HCT116 (cell line): ENCODE measurements at regions not wholly inside any gene's neighbourhood (a gene's known extent, or its start where the extent isn't known, plus 50 kb on each side); places are given as distances from the start of the nearest gene placed in this dataset.
"Not testable (repeated sequence)": the region's sequence is repeated elsewhere in the genome, so short reads cannot be mapped to it uniquely, and the experiment has no call there.

Experiments used
- CBX3 ChIP-seq: IDR thresholded peaks from 2 replicates; pipeline ENCODE4 v1.6.1; 2012; ENCODE audit warnings: low read depth
- CEBPB ChIP-seq: IDR thresholded peaks from 2 replicates; pipeline ENCODE4 v1.6.1; 2012; ENCODE audit warnings: low read depth
- EGR1 ChIP-seq: IDR thresholded peaks from 2 replicates; pipeline ENCODE4 v1.6.1; 2012; ENCODE audit warnings: low read depth
- EZH2 ChIP-seq: fragments of 200-600 bp; sonication (generic); IDR thresholded peaks from 2 replicates; pipeline ENCODE4 v1.6.1; 2017; ENCODE audit warnings: antibody characterized with exemption, mixed run types
- EZH2phosphoT487 ChIP-seq: fragments of 200-600 bp; IDR thresholded peaks from 2 replicates; pipeline ENCODE4 v1.6.1; 2018; ENCODE audit warnings: antibody characterized with exemption, borderline replicate concordance
- JUND ChIP-seq: IDR thresholded peaks from 2 replicates; pipeline ENCODE4 v1.6.1; 2012
- POLR2A ChIP-seq: IDR thresholded peaks from 2 replicates; pipeline ENCODE4 v1.7.0; 2011; ENCODE audit warnings: borderline replicate concordance; ENCODE audit not compliant: insufficient read depth, insufficient read length; ENCODE audit errors: extremely low read depth
- POLR2AphosphoS5 ChIP-seq: IDR thresholded peaks from 2 replicates; pipeline ENCODE4 v1.6.1; 2011; ENCODE audit warnings: mild to moderate bottlenecking, low read depth, low read length, moderate library complexity
- TF ChIP-seq, protein P1 (sequence below), 3 experiments: fragments of 200-600 bp in 1 of 3; sonication (generic) in 1 of 3; IDR thresholded peaks in 2 of 3; conservative IDR thresholded peaks in 1 of 3; 2 replicates each; pipeline ENCODE4 v1.5.1; 2012 to 2017; ENCODE audit warnings: low read depth in 2 of 3, low read length in 2 of 3, antibody characterized with exemption in 1 of 3, borderline replicate concordance in 1 of 3, control low read depth in 1 of 3, mild to moderate bottlenecking in 1 of 3, mixed read lengths in 1 of 3, mixed run types in 1 of 3, moderate library complexity in 1 of 3; ENCODE audit not compliant: insufficient read depth in 1 of 3
- TF ChIP-seq, protein P2 (sequence below): IDR thresholded peaks from 2 replicates; pipeline ENCODE4 v1.6.1; 2012; ENCODE audit warnings: low read depth
- TF ChIP-seq, protein P3 (sequence below): IDR thresholded peaks from 2 replicates; pipeline ENCODE4 v1.6.1; 2012

DNA sequence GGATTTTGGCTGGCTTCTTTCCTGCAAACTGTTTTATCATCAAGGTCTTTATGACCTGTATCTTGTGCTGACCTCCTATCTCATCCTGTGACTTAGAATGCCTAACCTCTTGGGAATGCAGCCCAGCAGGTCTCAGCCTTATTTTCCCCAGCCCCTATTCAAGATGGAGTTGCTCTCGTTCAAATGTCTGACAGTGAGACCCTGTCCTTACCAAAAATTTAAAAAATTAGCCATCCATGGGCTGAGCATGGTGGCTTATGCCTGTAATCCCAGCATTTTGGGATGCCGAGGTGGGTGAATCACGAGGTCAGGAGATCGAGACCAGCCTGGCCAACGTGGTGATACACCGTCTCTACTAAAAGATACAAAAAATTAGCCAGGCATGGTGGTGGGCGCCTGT lies 64.9 kb upstream of the GPR158 start:
- TF ChIP-seq, protein P1, sequence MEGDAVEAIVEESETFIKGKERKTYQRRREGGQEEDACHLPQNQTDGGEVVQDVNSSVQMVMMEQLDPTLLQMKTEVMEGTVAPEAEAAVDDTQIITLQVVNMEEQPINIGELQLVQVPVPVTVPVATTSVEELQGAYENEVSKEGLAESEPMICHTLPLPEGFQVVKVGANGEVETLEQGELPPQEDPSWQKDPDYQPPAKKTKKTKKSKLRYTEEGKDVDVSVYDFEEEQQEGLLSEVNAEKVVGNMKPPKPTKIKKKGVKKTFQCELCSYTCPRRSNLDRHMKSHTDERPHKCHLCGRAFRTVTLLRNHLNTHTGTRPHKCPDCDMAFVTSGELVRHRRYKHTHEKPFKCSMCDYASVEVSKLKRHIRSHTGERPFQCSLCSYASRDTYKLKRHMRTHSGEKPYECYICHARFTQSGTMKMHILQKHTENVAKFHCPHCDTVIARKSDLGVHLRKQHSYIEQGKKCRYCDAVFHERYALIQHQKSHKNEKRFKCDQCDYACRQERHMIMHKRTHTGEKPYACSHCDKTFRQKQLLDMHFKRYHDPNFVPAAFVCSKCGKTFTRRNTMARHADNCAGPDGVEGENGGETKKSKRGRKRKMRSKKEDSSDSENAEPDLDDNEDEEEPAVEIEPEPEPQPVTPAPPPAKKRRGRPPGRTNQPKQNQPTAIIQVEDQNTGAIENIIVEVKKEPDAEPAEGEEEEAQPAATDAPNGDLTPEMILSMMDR (IDR thresholded peaks at IDR 0.05 in 2 of 3, conservative IDR thresholded peaks at IDR 0.05 in 1 of 3; ENCODE audit: borderline replicate concordance in 1 of 3, insufficient read depth in 1 of 3, low read depth in 2 of 3, low read length in 2 of 3), result not testable (repeated sequence)
- TF ChIP-seq POLR2AphosphoS5, CBX3, POLR2A, EZH2, JUND, EGR1, EZH2phosphoT487, CEBPB: not testable (repeated sequence)
- TF ChIP-seq, protein P2, sequence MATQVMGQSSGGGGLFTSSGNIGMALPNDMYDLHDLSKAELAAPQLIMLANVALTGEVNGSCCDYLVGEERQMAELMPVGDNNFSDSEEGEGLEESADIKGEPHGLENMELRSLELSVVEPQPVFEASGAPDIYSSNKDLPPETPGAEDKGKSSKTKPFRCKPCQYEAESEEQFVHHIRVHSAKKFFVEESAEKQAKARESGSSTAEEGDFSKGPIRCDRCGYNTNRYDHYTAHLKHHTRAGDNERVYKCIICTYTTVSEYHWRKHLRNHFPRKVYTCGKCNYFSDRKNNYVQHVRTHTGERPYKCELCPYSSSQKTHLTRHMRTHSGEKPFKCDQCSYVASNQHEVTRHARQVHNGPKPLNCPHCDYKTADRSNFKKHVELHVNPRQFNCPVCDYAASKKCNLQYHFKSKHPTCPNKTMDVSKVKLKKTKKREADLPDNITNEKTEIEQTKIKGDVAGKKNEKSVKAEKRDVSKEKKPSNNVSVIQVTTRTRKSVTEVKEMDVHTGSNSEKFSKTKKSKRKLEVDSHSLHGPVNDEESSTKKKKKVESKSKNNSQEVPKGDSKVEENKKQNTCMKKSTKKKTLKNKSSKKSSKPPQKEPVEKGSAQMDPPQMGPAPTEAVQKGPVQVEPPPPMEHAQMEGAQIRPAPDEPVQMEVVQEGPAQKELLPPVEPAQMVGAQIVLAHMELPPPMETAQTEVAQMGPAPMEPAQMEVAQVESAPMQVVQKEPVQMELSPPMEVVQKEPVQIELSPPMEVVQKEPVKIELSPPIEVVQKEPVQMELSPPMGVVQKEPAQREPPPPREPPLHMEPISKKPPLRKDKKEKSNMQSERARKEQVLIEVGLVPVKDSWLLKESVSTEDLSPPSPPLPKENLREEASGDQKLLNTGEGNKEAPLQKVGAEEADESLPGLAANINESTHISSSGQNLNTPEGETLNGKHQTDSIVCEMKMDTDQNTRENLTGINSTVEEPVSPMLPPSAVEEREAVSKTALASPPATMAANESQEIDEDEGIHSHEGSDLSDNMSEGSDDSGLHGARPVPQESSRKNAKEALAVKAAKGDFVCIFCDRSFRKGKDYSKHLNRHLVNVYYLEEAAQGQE, result not testable (repeated sequence)
- TF ChIP-seq, protein P3, sequence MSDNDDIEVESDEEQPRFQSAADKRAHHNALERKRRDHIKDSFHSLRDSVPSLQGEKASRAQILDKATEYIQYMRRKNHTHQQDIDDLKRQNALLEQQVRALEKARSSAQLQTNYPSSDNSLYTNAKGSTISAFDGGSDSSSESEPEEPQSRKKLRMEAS, result not testable (repeated sequence)
